ENCODE measurements at regions not wholly inside any gene's neighbourhood (a gene's known extent, or its start where the extent isn't known, plus 50 kb on each side); places are given as distances from the start of the nearest gene placed in this dataset.
"Not testable (repeated sequence)": the region's sequence is repeated elsewhere in the genome, so short reads cannot be mapped to it uniquely, and the experiment has no call there.

GRCh38 chr16:29158785-29159184 lies 173.9 kb downstream of the LAT start:
- TF ChIP-seq, protein P1, sequence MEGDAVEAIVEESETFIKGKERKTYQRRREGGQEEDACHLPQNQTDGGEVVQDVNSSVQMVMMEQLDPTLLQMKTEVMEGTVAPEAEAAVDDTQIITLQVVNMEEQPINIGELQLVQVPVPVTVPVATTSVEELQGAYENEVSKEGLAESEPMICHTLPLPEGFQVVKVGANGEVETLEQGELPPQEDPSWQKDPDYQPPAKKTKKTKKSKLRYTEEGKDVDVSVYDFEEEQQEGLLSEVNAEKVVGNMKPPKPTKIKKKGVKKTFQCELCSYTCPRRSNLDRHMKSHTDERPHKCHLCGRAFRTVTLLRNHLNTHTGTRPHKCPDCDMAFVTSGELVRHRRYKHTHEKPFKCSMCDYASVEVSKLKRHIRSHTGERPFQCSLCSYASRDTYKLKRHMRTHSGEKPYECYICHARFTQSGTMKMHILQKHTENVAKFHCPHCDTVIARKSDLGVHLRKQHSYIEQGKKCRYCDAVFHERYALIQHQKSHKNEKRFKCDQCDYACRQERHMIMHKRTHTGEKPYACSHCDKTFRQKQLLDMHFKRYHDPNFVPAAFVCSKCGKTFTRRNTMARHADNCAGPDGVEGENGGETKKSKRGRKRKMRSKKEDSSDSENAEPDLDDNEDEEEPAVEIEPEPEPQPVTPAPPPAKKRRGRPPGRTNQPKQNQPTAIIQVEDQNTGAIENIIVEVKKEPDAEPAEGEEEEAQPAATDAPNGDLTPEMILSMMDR (conservative IDR thresholded peaks at IDR 0.05): no peak
- H3K4me1 Mint-ChIP-seq: peaks cover 12% of the 10 kb centered on the region
- H3K9me3 Mint-ChIP-seq: no peaks in the 10 kb centered on the region
- H3K4me3 Mint-ChIP-seq: no peak overlapping the region
- H3K36me3 Mint-ChIP-seq (ENCODE audit: low read depth): no peaks in the 10 kb centered on the region
- DNase-seq (ENCODE audit: low read depth, low spot score): no peak
- no peaks in the 10 kb centered on the region for H3K27me3 Mint-ChIP-seq (ENCODE audit: low read depth)
- H3K27ac Mint-ChIP-seq (ENCODE audit: unreplicated experiment): no peak overlapping the region

DNA sequence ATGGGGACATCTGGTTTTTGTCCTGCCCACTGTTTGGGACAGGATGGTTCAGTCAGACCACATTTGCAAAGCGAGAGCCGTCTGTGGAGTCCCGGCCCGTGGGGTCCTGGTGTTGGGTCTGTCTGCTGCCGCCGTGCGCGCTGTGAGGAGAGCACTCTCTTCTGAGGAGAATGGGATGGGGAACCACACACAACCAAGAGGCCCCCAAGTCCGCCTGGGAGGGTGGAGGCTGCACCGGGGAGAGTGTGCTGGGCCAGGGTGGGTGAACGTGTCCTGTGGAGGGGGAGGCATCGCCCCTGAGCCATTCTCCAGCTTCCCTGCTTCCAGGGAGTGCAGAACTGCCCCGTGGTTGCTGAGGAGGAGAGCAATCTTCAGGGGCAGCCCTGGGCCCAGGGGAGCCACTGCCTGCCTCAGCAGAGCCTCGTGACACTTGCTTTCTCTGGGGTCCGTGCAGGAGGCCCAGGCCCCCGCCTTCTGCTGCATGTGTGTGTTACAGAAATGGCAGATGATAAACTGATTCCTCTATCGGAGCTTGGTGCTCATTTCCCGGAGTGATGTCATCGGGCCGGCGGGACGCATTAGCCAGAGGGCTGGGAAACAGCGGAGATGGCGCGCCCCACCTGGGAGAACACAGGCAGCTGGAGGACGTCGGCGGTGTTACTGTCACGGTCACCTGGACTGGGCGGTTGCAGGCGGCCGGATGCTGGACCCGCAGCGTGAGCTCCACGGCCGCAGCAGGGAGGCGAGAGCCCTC lies 173.4 kb downstream of the LAT start:
- H3K4me3 Mint-ChIP-seq; H3K9me3 Mint-ChIP-seq; H3K27me3 Mint-ChIP-seq (ENCODE audit: low read depth); H3K36me3 Mint-ChIP-seq (ENCODE audit: low read depth); DNase-seq (ENCODE audit: low read depth, low spot score): not testable (repeated sequence)
- H3K27ac Mint-ChIP-seq (ENCODE audit: unreplicated experiment): peak overlapping the region; percentile 62
- H3K4me1 Mint-ChIP-seq: peaks cover 12% of the 10 kb centered on the region

- not testable (repeated sequence) for H3K4me3 Mint-ChIP-seq; H3K36me3 Mint-ChIP-seq (ENCODE audit: low read depth)
These were observed 172.4 kb downstream of the LAT start for GRCh38 chr16:29157051-29157923.

GRCh38 chr16:29156511-29156910 lies 171.7 kb downstream of the LAT start:
- Mint-ChIP-seq H3K27ac (ENCODE audit: unreplicated experiment) (no peak overlapping the region), H3K36me3 (ENCODE audit: low read depth) (no peaks in the 10 kb centered on the region), H3K4me1 (peaks cover 12% of the 10 kb centered on the region), H3K27me3 (ENCODE audit: low read depth) (no peaks in the 10 kb centered on the region), H3K4me3 (no peak overlapping the region), H3K9me3 (no peaks in the 10 kb centered on the region)
- no peak for DNase-seq (ENCODE audit: low read depth, low spot score)
- TF ChIP-seq, protein P1 (conservative IDR thresholded peaks at IDR 0.05): no peak

More at GRCh38 chr16:29157051-29157923, 172.4 kb downstream of the LAT start:
- DNase-seq (ENCODE audit: low read depth, low spot score); H3K27me3 Mint-ChIP-seq (ENCODE audit: low read depth); H3K9me3 Mint-ChIP-seq: not testable (repeated sequence)
- Mint-ChIP-seq H3K4me1 (peaks cover 12% of the 10 kb centered on the region), H3K27ac (ENCODE audit: unreplicated experiment) (peak overlapping the region; percentile 75)

- DNase-seq (ENCODE audit: low read depth, low spot score); H3K27ac Mint-ChIP-seq (ENCODE audit: unreplicated experiment); H3K4me3 Mint-ChIP-seq; H3K9me3 Mint-ChIP-seq; H3K27me3 Mint-ChIP-seq (ENCODE audit: low read depth); H3K36me3 Mint-ChIP-seq (ENCODE audit: low read depth): not testable (repeated sequence)
- peaks cover 12% of the 10 kb centered on the region for H3K4me1 Mint-ChIP-seq
These were observed 171.0 kb downstream of the LAT start for GRCh38 chr16:29155866-29156200.

DNA sequence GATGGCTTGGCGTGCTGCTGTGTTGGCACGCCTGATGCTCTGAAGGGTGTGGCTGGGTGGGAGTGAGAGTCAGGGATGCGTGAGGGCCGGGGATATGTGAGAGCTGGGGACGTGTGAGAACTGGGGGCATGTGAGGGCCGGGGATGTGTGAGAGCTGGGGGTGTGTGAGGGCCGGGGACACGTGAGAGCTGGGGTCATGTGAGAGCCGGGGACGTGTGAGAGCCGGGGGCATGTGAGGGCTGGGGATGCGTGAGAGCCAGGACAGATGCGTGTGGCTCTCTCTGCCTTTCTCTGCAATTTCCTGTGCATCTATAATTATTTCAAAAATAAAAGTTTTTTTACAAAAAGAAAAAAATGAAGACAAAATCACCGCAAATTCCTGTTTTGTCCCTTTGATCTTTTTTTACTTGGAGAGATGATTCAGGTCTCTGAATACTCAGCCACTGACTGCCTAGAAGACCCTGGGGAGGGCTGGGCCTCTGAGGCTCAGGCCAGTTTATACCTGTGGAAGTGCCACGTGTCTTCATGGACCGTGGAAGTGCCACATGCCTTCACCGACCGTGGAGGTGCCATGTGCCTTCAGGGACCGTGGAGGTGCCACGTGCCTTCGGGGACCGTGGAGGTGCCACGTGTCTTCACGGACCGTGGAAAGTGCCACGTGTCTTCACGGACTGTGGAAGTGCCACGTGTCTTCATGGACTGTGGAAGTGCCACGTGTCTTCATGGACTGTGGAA lies 170.4 kb downstream of the LAT start:
- H3K27me3 Mint-ChIP-seq (ENCODE audit: low read depth); H3K36me3 Mint-ChIP-seq (ENCODE audit: low read depth); DNase-seq (ENCODE audit: low read depth, low spot score); H3K27ac Mint-ChIP-seq (ENCODE audit: unreplicated experiment); H3K4me3 Mint-ChIP-seq; H3K9me3 Mint-ChIP-seq: not testable (repeated sequence)
- peaks cover 16% of the 10 kb centered on the region for H3K4me1 Mint-ChIP-seq

DNA sequence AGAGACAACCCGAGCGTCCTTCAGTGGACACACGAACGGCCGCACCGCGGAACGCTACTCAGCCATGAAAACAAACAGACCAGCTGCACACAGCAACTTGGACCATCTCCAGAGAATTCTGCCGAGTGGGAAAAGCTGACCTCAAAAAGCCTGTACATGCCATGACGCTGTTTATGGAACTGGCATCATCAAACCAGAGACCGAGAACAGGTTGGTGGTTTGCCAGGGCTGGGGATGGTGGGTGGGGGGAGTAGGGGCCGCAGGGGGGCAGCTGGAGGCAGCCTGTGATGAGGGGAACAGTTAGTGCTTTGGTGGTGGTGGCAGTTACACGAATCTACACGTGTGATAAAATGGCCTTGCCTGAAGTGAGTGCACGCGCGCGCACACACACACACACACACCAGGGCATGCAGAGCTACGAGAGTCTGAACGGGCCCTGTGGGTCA lies 169.8 kb downstream of the LAT start:
- H3K36me3 Mint-ChIP-seq (ENCODE audit: low read depth): no peaks in the 10 kb centered on the region
- no peak overlapping the region for H3K4me3 Mint-ChIP-seq
- TF ChIP-seq, protein P1 (conservative IDR thresholded peaks at IDR 0.05): no peak
- no peak for DNase-seq (ENCODE audit: low read depth, low spot score)
- H3K27me3 Mint-ChIP-seq (ENCODE audit: low read depth): no peaks in the 10 kb centered on the region
- H3K4me1 Mint-ChIP-seq: peaks cover 22% of the 10 kb centered on the region
- H3K9me3 Mint-ChIP-seq: no peaks in the 10 kb centered on the region
- H3K27ac Mint-ChIP-seq (ENCODE audit: unreplicated experiment): no peak overlapping the region

Data from neural crest cell (in vitro differentiated cells).